GM04503 (cell line): ENCODE measurements at regions not wholly inside any gene's neighbourhood (a gene's known extent, or its start where the extent isn't known, plus 50 kb on each side); places are given as distances from the start of the nearest gene placed in this dataset.
"Not testable (repeated sequence)": the region's sequence is repeated elsewhere in the genome, so short reads cannot be mapped to it uniquely, and the experiment has no call there.

Experiments
- DNase-seq: peaks from one replicate; pipeline ENCODE4 v3.0.0-alpha.2; 2012; ENCODE audit warnings: low read depth

DNA sequence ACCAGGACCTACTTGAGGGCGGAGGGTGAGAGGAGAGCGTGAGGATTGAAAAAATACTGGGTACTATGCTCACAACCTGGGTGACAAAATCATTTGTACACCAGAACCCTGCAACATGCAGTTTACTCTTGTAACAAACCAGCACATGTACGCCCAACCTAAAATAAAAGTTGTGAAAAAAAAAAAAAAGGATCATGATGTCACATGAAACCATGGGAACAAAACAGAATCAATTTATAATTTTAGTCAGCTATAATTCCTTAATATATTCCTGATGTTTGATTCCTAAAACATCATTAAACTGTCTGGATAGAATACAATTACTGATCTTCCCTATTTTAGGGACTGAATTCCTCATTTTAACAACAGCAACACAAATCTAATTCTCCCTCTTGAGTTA lies 160.6 kb upstream of the SPRY2 start:
- DNase-seq: no peak

DNA sequence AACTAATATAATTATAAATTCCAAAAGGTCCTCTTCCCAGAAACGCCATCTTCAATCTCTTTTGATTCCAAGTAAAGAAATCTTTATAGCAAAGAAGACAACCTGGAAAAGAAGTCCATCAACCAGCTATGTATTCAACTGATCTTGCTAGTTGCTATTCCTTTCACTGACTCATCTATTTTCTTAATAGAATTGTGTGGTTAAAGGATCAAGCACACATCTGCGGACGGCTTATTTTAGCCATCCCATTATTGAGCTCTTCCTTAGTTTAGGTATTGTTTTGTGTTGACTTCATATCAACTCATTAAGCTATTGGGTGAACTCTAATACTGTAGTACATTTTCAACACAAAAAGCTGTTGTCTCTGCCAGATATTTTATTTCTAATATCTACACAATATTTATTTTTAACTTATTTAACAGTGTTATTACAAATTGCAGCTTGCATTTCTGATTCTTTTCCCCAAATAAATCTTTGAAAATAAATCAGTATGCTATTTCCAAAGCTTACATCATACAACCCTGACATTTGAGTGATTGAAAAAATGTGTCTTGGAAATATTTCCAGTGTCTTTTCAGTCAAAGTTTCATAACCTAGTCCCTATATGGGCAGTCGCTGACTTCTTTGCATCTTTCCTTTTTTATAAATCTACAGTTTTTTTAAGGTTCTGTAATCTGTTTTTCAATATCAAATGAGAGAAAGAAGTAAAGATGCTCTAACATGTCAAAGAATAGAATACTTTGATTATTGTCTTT lies 158.8 kb upstream of the SPRY2 start:
- no peak for DNase-seq

DNA sequence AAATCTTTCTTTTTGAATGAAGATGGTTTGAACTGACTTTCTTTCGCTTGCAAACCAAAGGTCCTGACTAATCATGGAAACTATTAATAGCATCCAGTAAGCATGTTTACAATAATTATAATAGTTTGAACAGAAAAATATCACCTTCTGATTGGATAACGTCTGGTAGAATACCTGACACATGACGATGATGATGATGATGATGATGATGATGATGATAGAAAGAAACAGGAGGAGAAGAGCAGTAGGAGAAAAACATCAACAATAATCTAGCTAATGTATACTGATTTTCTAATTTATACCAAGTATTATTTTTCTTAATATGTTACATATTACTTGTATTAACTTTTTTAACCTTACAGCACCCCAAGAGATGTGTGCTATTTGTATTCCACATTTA lies 157.5 kb upstream of the SPRY2 start:
- DNase-seq: no peak

DNA sequence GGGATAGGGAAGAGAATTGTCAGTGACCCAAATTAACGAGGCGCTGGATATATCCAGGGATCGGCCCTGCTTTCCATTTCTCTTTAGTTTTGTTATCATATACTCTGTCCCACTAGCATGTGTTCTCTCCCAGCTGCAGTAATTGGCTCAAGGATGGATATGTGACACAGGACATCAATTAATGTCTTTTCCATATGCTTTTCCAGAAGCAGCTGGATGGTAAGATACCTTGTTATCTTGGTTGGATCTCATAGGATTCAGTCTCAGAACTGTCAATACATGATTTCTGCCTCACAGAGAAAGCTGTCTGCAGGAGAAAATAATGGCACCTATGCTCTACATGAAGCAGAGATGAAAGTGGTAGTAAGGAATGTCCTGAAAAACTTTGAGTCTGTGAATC lies 157.1 kb upstream of the SPRY2 start:
- no peak for DNase-seq

DNA sequence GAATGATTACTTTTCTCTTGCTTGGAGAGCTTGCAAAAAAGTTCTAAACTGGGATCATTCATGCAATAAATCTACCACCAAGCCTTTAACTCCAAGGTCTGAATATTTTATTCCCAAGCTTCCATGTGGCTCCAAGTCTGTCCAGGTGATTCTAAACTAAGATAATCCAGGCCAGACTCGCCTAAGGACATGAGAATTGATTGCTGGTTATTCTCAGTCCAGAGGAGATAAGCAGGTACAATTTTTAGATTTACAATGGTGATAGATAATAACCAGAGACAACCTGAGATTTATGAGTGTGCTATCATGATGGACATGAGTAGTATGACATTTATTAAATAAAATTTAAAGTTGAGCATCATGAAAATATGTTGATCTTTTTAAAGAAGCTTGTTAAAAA lies 156.5 kb upstream of the SPRY2 start:
- DNase-seq: no peak

DNA sequence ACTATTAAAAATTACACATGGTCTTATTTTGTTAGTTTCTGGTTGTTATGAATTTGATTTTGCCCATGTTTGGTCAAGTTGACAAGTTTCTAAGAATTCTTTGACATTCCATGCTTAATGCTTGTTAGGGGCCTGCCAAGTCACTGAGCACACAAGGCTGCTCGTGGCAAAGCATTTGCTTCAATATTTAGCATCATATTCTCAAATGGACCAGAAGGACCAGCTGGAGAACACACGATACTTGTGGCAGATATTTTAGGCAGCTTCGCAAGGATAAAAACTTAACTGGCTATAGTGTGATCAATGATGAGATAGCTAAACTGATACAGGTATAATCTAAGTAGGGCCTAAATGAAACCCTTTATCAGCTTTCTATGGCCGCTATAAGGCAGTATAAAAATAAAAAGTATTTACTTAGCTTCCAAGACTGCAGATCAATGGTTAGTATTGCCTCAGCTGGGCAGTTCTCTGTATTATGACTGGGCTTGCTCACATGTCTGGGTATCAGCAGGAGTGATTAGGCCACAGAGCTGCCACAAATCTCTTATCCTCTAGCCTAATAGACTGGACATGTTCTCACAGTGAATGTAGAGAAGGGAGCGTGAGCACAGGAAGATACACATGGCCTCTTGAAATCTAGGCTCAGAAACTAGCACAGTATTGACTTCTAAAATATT lies 155.9 kb upstream of the SPRY2 start:
- DNase-seq: no peak

DNA sequence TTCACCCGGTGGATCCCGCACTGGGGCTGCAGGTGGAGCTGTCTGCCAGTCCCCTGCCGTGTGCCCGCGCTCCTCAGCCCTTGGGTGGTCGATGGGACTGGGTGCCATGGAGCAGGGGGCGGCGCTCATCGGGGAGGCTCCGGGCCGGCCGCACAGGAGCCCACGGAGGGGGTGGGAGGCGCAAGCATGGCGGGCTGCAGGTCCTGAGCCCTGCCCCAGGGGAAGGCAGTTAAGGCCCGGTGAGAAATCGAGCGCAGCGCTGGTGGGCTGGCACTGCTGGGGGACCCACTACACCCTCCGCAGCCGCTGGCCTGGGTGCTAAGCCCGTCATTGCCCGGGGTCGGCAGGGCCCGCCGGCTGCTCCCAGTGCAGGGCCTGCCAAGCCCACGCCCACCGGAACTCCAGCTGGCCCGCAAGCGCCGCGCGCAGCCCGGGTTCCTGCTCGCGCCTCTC lies 149.6 kb upstream of the SPRY2 start:
- DNase-seq: not testable (repeated sequence)

DNA sequence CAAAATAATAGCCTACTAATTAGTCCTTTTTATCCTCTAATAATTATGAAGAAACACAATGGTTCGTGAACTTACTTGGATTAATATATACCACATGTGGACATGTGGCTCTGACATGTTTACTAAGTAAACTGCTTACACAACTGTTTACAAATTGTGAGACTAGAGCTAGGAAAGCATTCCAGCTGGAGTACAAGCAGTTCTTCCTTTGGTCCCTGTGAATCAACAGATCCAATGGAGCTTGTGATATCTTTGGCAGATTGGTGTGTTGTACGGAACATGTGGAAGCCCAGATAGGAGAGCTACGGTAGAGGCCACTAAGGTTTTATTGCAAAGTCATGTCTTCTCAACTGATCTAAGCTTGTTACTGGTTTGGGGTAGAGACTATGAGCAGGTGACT lies 145.5 kb upstream of the SPRY2 start:
- no peak for DNase-seq

DNA sequence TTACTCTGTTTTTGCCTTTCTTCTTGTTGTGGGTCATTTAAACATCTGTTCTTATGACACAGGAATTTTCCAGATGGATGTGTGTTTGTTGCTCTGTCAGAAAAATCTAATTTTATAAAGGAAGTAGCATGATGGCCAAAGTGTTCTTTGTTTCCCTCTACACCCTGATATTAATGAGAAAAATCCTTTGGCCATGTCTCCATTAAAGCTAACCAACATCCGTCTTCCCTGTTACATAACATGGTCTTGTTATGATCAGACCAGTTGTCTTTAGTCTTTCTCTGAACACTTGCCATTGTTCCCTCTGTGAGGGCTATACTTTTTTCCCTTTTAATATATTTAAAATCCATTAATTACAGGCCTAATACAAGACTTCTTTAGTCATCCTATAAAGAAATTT lies 142.2 kb upstream of the SPRY2 start:
- no peak for DNase-seq

DNA sequence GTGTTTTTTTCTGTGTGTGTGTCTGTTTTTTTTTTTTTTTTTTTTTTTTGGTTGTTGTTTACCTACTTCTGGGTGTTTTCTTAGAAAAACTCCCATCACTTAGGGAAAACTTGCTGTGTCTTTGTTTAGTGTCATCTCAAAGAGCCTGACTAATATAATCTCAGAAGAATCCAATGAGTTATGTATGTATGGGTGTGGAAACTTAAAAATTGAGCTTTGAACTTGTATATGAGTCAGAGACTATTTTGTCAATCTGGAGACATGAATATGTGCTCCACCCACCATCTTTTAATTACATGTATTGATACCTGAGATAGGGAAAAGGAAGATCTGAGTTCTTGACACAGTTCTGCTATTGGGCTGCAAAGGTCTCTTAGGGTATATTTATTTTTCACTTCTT lies 140.7 kb upstream of the SPRY2 start:
- DNase-seq: no peak

DNA sequence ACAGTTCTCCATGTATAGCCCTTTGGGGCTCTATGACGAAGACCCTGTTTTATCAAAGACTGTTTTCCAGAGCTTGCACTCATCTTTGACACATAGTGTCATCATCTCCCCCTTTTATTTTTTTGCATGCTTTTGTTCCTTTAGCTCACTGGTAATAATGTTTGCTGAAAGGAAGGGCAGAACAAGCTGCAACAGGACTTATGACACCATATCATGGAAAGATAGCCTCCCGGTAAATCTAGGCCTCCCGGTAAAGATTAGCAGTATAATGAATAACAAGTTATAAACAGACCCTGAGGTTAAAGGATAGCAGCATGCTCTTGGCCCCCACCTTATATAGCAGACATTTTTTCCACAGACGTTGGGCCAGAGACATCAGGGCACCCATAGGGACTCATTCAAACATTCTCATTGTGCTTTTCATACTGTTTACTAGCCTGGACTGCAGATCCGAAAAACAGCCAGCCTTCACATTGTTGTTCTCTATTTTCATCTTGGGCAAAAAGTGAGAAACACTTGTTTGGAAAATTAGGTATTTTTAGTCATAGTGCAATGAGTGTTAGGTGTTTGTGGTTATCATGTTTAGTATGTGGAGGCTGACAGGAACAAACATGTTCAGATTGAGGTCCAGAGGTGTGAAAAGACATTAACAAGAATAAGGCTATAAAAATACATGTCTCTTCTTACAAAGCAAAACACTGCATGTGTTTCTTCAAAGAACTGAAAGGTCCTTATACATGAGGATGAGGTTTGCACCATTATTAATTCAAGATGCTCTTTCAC lies 136.9 kb upstream of the SPRY2 start:
- DNase-seq: no peak

DNA sequence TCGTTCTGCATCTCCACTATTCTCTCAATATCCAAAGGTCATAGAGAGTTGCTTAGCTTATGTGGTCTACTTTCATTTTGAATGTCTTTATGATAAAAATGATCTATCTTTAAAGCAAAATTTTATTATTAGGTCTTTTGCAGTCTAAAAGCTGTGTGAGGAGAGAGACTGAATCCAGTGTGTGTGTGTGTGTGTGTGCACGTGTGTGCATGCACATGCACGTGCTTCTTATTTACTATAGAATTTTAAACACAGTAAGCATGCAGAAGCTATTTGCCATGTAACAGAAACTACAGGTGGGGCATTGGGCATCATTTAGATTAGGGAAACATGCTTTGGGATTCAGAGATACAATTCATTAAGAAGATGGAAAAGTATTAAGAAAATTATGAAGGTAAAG lies 136.0 kb upstream of the SPRY2 start:
- no peak for DNase-seq

DNA sequence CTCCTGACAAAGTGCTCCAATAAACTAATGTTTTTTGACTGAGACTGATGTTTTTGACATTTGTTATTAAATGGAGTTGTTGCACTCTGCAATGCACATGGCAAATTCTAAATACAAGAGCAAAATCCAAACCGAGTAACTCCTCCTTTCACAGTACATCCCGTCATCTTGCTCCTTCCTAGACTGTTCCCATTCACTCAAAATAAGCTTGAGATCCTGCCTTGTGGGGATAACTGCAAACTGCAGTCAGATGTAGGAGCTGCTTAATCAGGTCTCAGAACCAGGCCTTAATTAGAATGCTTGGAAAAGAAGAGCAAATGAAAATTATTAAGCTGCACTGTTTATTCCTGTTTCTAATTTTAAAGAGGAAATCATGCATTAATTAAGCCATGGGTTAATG lies 134.8 kb upstream of the SPRY2 start:
- no peak for DNase-seq

DNA sequence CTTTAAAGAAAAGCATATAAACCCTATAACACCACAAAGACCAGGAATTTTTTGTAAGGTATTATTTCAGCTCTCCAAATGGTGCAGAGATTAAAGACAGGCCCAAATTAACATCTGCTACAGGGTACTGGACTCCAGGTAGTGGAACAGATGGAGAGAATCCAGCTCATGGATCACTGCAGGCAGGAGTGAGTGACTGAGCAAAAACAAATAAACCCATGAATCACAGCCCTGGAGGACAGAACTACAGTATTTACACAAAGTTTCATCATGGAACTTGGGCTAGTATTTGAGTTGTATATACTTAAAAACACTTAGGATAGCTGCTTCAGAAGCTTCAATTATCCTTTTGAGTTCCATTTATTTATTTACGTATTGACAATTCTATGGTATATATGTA lies 132.8 kb upstream of the SPRY2 start:
- no peak for DNase-seq

DNA sequence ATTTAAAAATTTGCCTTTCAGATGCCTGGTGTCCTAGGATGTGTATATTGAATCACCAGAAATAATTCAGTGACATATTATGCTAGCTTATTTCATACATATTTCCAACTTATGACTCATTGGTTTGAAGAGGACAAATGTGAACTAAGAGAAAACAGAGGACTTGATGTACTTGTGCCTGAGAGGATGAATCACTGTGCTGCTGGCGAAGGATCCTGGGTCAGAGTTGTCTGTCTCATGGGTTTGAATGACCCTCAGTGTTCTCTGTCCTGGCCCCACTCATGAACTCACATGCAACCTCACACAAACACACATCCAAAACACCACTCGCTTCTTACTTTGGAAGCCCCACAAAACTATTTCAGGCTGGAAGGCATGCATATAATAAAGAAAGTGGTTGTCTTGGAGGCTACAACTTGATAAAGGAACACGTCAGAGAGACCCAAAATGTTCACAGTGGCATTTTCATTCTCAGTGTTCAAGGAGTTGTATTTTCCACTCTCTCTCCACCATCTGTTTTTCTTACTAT lies 129.0 kb upstream of the SPRY2 start:
- DNase-seq: no peak

DNA sequence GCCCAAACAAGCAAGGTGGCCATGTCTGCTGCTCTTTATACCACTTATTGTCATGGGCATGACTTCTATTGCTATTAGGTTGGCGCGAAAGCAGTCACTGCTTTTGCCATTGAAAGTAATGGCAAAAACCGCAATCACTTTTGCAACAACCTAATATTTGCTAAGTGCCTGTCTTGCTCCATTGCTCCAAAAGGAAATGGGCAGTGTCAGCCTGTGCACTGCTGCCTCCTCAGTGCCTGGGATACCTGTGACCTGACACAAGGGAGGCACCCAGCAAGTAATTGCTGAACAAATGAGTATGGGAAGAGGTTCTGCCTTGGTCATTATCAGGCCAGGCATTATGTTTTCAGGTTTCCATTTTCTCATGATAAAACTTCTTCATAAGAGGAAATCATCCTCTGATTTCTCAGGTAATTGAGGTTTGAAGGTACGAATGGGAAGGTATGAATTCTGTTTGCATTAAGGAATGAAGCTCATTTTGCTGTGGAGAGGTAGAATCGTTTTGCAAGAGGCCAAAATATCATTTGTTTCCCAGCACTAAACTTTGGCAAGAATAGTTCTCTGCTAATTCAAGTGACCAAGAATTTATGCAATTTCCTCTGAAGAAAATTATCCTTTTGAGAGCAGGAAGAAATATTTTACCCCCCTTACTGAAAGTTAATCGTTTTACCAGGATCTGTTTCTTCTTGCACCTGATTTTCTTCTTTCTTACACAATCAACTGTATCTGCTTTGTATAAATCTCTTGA lies 128.4 kb upstream of the SPRY2 start:
- DNase-seq: no peak

DNA sequence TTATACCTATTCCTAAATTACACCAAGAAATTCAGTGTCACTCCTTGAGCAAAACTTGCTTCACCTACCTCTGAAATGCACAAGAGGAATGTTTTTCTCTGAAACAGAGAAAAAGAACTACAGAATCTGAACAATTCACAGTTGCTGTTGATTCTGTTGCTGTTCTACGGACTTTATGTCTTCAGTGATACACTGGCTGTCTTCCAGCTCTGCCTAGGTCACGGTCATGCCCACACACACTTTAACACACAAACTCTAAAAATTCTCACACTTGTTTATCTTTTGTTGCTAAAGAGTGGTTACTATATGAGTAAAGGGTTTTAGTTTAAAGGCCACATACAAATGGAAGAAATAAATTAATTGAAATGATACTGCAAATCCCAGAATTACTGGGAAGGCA lies 124.4 kb upstream of the SPRY2 start:
- DNase-seq: no peak

DNA sequence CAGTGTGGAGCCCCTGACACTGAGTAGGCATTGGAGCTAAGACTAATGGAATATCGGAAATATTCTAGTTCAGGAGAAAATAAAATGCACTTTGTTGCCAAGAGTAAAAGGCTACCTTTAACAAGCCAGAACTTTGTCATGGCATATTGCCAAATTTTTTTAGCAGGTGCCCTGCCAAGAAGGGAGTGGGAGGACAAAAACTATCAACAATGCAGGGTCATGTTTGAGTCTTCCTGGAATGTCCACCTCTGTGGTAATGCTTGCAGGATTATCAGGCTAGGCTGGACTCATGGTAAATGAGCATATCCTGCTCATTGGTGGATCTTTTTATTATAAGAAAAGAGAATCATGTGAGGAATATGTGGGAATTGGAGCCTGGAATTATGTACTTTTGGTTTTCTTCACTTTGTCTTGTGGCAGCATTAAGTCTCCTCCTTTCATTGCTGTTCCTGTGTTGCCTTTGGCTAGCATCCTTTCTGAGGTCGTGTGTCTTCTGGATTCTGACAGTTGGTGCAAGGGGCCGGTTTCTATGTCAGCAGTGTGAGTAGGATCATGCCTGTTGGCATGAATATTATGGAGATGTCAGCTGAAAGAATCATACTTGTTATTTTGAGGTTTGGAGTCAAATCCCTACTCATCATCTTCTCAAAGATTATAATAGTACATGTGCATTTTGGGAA lies 122.9 kb upstream of the SPRY2 start:
- DNase-seq: no peak

DNA sequence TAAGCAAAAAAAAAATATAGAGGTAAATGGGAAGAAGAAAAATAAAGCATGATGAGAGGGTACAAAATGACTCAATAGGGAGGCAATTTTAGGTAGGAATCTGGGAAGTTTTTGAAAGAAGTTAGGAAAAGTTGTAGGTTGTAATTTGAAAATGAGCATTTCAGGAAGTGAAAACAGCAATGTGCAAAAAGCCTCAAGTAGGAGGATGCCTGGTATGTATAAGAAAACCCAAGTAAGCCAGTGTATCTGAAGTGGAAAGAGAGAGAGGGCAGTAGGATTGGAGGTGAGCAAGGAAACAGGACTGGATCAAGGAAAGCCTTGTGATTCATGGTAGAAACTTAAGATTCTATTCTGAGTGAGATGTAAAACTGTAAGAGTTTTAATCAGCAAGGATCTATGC lies 121.6 kb upstream of the SPRY2 start:
- DNase-seq: no peak

DNA sequence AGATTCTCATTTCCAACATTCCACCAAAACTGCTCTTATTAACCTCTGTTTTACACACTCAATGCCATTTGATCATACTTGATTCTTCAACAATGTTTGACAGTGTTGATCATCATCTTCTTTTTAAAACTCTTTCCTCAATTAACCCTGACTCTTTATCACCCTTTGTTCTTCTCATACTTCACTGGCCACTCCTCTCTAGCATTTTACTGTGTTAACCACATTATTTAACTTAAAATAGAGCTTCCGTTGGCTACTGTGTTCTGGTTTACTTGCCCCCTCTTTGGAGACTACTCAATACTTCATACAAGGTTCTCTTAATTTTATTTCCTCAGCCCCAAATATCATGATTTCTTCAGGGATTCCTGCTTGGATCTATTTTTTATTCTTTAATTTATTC lies 121.1 kb upstream of the SPRY2 start:
- no peak for DNase-seq

DNA sequence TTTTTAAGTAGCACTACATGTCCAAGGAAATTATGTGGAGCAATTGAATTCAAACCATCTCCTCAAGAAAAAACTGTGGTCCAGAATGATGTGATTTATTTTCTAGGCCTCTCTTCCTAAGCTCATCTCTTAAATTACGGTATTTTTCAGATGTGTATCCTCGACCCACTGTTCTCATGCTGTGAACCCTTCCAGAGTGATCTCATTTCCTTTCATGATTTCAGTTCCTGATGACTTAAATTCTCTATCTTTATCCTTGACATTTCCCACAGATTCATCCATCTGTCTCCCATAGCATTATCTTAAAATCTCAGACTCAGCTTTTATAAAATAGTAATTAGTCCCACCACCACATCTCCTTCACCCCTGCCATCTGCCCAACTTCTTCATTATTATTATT lies 117.6 kb upstream of the SPRY2 start:
- no peak for DNase-seq

DNA sequence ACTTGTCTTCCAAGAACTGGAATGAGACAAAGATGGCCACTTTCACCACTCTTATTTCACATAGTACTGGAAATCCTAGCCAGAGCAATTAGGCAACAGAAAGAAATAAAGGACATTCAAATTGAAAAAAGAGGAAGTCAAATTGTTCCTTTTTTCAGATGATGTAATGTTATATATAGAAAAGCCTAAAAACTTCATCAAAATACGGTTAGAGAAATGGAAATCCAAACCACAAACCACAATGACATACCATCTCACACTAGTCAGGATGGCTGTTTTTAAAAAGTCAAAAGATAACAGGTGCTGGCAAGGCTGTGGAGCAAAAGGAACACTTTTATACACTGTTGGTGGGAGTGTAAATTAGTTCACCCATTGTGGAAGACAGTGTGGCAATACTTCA lies 113.3 kb upstream of the SPRY2 start:
- DNase-seq: no peak
